GM18498 (cell line): ENCODE measurements at regions not wholly inside any gene's neighbourhood (a gene's known extent, or its start where the extent isn't known, plus 50 kb on each side); places are given as distances from the start of the nearest gene placed in this dataset.
"Not testable (repeated sequence)": the region's sequence is repeated elsewhere in the genome, so short reads cannot be mapped to it uniquely, and the experiment has no call there.

Experiments used
- ATAC-seq: cut with Tn5 transposase; IDR thresholded peaks from one replicate; pipeline ENCODE4 v1.9.1; 2021; ENCODE audit warnings: mild to moderate bottlenecking, moderate library complexity; ENCODE audit not compliant: unreplicated experiment

- no peak for ATAC-seq
Observed at GRCh38 chr14:43135877-43136411, 1371.1 kb downstream of the FSCB start.

GRCh38 chr14:43132441-43132840, 1374.6 kb downstream of the FSCB start:
- ATAC-seq: no peak

- not testable (repeated sequence) for ATAC-seq
Observed at GRCh38 chr14:43128429-43128828, 1378.7 kb downstream of the FSCB start.

GRCh38 chr14:43127874-43128273, 1379.2 kb downstream of the FSCB start:
- ATAC-seq: not testable (repeated sequence)

- ATAC-seq: no peak
Observed at GRCh38 chr14:43123544-43123943, 1383.5 kb downstream of the FSCB start.

DNA sequence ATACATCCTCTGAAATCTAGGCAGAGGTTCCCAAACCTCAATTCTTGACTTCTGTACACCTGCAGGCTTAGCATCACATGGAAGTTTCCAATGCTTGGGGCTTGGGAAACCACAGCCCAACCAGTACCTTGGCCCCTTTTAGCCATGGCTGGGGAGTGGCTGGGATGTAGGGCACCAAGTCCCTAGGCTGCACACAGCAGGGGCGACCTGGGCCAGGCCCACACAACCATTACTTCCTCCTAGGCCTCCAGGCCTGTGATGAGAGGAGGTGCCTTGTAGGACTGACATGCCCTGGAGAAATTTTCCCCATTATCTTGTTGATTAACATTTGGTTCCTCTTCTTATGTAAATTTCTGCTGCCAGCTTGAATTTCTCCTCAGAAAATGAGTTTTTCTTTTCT, 1387.4 kb downstream of the FSCB start:
- ATAC-seq: no peak

GRCh38 chr14:43116341-43116740, 1390.7 kb downstream of the FSCB start:
- ATAC-seq: no peak

DNA sequence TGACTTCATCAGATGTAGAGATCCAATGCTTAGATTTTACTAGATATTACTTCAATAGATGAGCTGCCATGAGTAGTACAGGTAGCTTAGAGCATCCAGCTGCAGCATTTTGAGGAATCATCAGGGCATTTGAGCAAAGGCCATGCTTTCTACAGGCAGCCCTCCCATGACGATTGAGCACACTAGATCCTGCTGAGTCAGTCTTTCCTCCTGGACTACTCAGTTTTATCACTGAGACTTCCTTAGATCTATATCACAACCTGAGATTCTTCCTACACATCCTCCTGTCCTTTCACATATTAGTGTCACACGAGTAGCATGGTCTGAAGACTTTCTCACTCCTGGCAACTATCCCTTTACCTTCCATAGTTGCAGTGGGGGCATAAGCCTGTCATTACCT, 1401.8 kb downstream of the FSCB start:
- ATAC-seq: no peak

- ATAC-seq: no peak
Observed at GRCh38 chr14:43090380-43090779, 1416.7 kb downstream of the FSCB start.

- ATAC-seq: no peak
Observed at GRCh38 chr14:43087666-43088065, 1419.4 kb downstream of the FSCB start.

GRCh38 chr14:43085819-43086218, 1421.3 kb downstream of the FSCB start:
- ATAC-seq: no peak

- ATAC-seq: not testable (repeated sequence)
Observed at GRCh38 chr14:43067372-43067771, 1439.7 kb downstream of the FSCB start.

DNA sequence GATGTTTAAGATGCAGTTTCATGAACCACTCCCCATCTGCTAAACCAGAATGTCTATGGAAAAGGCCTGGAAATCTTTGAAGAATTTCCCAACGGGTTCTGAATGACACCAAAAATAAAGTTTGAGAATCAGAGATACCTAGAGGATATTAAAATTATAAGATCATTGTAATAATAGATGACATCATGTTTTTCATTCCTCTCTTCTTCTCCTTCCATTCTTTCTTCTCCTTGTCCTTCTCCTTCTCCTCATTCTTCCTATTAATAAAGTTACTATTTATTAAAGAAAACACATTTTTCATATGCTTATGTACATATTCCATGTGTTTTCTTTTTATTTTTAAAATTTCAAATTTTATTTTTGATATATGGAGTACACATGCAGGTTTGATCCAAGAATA, 1449.4 kb downstream of the LRFN5 start:
- no peak for ATAC-seq

DNA sequence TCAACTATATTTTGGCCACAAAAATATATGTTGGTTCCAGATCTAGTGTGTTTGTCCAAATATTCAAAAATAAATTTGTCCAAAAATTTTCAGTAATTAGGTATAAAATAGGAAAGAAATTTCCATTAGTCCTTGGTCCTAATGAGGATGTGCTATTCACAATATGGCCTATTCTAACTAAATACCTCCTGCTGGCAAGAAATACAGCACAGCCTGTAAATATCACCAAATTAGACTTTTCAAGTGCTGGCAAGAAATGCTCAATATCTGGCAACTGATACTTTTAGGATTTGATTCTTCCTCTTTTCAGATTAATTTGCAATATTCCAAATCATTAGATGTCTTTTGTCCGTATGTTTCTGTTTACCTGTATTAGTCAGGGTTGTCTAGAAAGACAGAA, 1446.2 kb downstream of the LRFN5 start:
- ATAC-seq: no peak

- no peak for ATAC-seq
Observed at GRCh38 chr14:43043850-43044249, 1437.2 kb downstream of the LRFN5 start.

- ATAC-seq: no peak
Observed at GRCh38 chr14:43042408-43042807, 1435.7 kb downstream of the LRFN5 start.

GRCh38 chr14:43041976-43042375, 1435.3 kb downstream of the LRFN5 start:
- no peak for ATAC-seq

DNA sequence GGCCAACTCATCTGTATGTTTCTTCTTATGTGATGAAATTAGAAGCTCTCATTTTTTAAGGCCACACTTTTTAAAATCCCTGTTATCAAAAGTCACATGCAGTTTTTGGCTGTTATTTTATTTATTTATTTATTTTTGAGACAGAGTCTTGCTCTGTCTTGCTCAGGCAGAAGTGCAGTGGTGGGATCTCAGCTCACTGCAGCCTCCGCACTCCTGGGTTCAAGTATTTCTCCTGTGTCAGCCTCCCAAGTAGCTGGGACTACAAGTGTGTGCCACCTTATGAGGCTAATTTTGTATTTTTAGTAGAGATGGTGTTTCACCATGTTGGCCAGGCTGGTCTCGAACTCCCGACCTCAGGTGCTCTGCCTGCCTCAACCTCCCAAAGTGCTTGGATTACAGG, 1434.5 kb downstream of the LRFN5 start:
- no peak for ATAC-seq

DNA sequence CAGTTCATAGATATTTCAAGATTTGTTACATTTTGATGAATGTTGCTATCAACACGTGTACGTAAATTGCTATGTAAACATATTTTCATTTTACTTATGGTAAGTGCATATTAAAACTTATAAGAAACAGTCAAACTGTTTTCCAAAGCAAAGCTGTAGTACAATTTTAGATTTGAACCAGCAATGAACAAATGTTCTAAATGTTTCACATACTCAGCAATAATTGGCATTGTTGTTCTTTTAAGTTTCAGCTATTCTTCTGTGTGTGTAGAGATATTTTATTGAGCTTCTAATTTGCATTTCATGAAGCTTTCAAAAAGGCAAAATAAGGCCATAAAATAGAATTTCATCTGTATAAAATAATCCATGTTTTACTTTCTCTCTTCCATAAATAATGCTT, 1433.2 kb downstream of the LRFN5 start:
- no peak for ATAC-seq

DNA sequence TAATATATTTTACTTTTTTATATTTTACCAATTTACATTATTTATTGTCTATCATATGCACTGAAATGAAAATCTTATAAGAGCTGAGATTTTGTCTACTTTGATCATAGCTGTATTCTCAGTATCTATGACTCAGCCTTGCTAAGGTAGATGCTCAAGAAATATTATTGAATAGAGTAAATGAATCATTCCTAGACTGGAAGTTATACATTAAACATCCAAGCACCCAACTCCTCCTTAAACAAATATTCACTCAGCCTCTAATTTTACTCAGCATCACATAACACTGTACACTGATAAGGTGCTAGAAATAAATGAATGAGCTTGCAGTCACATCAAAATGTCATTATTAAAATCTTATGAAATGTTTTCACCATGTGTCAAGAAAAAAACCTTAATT, 1424.9 kb downstream of the LRFN5 start:
- no peak for ATAC-seq

DNA sequence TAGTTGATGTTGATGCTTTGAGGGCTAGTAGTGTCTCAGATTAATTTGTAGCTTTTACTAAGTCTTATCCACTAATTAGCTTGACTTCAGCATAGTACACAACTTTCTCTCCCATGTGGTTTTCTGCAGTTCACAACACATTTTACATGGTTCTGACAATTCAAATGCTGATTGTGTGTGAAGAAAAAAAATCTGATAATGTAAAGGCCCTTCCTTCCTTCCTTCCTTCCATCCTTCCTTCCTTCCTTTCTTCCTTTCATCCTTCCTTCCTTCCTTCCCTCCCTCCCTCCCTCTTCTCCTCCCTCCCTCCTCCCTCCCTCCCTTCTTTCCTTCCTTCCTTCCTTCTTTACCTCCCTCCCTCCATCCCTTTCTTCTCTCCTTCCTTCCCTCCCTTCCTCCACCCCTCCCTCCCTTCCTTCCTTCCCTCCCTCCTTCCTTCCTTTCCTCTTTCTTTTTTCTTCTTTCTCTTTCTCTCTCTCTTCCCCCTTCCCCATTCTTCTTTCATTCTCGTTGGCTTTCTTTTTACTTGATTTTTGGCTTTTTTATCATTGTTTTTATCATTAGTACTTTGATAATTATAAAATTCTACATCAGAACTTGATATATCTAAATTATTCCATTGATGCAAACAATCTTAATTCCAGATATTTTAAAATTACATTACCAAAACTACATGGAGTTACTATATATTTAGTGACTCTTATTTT, 1415.6 kb downstream of the LRFN5 start:
- ATAC-seq: no peak

- ATAC-seq: no peak
Observed at GRCh38 chr14:43019826-43020225, 1413.2 kb downstream of the LRFN5 start.

GRCh38 chr14:43014338-43014737, 1407.7 kb downstream of the LRFN5 start:
- no peak for ATAC-seq
